Erythroblast (primary cell): ENCODE measurements at regions not wholly inside any gene's neighbourhood (a gene's known extent, or its start where the extent isn't known, plus 50 kb on each side); places are given as distances from the start of the nearest gene placed in this dataset.

Source experiments
- GATA1 ChIP-seq: IDR thresholded peaks from 2 replicates; pipeline ENCODE4 v1.6.1; 2011; ENCODE audit warnings: low read depth, mild to moderate bottlenecking, control low read depth, low read length, moderate library complexity
- POLR2A ChIP-seq: IDR thresholded peaks from 2 replicates; pipeline ENCODE4 v1.6.1; 2011; ENCODE audit warnings: mild to moderate bottlenecking, low read length

DNA sequence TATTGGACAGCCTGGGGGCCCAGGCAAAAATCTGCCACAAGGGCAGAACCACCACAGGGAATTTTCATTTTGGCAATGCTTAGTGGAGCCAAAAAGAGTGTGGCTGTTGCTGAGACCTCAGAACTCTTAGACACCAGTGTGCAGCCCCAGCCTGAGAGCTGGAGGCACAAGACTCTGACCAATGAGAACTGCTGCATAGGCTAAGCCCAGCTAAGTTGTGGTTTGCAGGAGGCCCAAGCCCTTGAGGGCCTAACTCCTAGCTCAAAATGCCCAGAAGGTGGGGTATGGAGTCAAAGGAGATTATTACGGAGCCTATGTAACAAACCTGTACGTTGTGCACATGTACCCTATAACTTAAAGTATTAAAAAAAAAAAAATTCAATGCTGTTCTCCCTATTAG is 296.7 kb downstream of the TRAM1L1 start:
- no peak for TF ChIP-seq POLR2A
- no peak for TF ChIP-seq GATA1
